Daoy (cell line): ENCODE measurements at regions not wholly inside any gene's neighbourhood (a gene's known extent, or its start where the extent isn't known, plus 50 kb on each side); places are given as distances from the start of the nearest gene placed in this dataset.
"Not testable (repeated sequence)": the region's sequence is repeated elsewhere in the genome, so short reads cannot be mapped to it uniquely, and the experiment has no call there.

Experiments used
- DNase-seq: peaks from one replicate; pipeline ENCODE4 v3.0.0-alpha.2; 2015; ENCODE audit warnings: low read depth

DNA sequence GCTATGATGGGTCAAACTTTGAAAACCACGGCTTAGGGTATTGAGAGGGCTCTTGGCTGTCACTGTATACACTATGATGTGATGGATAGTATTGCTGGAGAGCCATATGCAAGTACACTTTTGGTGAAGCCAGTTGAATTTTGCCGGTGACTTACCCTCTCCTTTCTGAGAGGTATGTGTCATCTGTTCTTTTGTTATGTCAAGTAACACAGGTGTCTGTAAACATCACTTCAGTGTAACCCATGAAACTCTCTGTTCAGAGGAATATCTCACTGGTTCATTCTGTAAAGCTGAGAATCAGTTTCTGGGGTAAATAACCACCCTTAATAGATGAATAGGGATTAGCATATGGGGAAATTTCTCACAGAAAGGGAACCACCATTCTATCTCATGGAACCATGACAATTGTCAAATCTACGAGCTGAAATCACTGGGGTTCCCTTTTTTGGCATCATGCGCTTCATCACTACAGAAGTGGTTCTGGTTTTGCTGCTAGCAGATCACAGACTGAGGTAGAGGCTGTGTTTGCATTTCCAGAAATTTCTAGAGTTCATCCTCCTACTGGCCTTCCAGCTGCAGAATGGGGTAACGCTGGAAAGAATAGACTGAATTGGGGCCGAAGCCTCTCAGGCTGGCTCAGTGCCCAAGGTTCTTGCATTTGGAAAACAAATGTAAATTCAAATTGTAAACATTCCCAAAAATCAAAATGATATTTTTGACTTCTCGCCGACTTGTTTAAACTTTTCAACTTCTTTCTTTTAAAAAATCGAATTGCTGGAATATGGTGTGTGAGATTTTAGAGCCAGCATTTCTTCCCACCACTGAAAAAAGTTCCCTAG is 83.3 kb upstream of the CREB5 start:
- no peak for DNase-seq

GRCh38 chr7:28329661-28330363 is 82.5 kb upstream of the CREB5 start:
- no peak for DNase-seq

DNA sequence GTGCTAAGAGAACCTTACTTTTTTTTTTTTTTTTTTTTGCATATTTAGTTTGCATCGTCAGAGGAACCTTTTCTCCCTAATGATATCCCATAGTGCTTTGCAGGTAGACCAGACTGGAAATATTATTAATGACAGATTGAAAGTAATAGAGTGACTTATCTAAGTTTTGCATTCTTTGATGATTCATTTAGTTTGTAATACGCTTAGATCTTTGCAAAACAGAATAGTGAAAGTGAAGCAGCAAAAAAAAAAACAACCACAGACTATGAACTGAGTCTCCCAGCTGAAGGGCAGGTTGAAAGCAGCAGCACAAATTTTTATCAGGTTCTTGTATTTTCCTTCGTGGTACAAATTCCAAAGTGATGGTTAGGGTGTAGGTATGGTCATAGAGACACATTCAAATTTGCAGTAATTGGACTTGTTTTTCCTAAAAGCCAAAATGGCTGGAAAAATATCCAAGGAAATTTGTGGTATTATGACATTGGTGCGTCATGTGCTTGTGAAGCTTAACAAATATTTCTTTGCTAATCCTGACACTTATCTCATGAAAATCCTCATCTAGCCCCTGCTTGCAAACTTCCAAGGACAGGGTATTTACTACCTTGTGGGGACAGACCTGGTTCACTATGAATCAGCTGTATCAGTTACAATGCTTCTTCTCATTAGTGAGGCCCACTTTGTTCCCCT is 81.8 kb upstream of the CREB5 start:
- no peak for DNase-seq

DNA sequence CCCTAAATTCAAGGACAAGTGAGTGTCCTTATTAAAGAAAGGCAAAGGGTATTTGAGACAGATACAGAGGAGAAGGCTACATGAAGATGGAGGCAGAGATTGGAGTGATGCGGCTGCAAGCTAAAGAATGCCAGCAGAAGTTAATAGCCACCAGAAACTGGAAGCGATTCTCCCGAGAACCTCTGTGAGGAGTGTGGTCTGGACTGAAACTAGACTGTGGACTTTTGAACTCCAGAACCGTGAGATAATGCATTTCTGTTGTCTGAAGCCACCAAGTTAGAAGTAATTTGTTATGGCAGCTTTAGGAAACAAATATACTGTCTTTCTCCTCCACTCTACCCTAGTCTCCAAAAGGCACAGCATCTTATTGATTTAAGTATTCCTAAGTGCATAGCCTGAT is 80.3 kb upstream of the CREB5 start:
- DNase-seq: no peak

DNA sequence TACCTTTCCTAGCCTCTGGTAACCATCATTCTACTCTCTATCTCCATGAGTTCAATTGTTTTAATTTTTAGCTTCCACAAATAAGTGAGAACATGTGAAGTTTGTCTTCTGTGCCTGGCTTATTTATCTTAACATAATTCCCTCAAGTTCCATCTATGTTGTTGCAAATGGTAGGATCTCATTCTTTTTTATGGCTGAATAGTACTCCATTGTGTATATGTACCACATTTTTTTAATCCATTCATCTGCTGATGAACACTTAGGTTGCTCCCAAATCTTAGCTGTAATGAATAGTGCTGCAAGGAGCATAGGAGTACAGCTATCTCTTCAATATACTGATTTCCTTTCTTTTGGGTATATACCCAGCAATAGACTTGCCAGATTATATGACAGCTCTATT is 78.8 kb upstream of the CREB5 start:
- not testable (repeated sequence) for DNase-seq

DNA sequence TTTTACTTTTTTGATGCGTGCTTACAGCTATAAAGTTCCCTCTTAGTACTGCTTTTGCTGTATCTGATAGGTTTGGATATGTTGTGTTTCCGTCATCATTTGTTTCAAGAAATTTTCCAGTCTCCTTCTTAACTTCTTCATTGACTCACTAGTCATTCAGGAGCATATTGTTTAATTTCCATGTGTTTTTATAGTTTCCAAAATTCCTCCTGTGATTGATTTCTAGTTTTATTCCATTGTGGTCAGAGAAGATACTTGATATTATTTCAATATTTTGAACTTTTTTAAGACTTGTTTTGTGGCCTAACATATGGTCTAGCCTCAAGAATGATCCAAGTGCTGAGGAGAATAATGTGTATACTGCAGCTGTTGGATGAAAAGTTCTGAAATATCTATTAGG is 75.5 kb upstream of the CREB5 start:
- no peak for DNase-seq

GRCh38 chr7:28338041-28338440 is 74.3 kb upstream of the CREB5 start:
- DNase-seq: no peak

DNA sequence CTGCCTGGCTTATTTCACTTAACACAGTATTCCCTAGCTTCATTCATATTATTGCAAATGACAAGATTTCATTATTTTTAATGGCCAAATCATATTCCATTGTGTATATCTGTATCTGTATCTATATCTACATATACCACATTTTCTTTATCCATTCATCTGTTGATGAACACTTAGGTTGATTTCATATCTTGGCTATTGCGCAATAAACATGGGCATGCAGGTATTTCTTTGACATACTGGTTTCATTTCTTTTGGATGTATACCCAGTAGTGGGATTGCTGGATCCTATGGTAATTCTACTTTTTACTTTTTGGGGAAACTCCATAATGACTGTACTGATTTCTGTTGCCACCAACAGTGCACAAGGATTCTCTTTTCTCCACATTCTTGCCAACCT is 68.9 kb upstream of the CREB5 start:
- no peak for DNase-seq

GRCh38 chr7:28346256-28346655 is 66.1 kb upstream of the CREB5 start:
- no peak for DNase-seq

DNA sequence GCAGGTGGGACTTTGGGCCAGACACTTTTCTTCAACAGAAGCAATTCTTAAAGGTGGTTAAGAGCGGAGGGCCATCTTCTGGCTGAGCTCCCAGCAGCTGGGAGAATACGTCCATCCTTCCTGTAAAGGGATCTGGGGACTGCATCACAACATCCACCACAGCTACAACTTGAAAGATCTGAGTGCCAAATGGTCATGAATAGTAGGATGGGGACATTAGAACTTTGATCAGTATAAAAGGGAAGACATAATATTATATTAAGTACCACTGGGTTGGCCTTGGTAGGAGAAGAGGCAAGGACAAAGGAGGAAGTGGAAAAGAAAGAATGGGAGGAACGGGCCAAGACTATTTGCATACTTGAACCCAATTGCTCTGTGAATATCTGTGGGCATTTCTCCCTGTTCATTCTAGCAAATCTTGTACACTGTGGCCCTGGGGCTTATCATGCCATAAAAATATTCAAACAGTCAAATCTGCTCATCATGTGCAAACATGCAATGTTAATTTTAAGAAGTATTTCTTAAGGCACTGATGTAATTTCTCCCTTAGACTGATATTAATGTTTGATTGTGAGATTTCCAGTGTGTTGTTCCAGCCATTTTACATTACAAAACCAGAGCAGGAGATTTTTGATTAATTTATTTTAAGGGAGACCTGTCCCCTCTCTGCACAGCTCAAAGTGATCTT is 65.5 kb upstream of the CREB5 start:
- no peak for DNase-seq

- peak; percentile 15 for DNase-seq
Measured at GRCh38 chr7:28347475-28348318, 64.6 kb upstream of the CREB5 start.

- DNase-seq: no peak
Measured at GRCh38 chr7:28348636-28349035, 63.7 kb upstream of the CREB5 start.

DNA sequence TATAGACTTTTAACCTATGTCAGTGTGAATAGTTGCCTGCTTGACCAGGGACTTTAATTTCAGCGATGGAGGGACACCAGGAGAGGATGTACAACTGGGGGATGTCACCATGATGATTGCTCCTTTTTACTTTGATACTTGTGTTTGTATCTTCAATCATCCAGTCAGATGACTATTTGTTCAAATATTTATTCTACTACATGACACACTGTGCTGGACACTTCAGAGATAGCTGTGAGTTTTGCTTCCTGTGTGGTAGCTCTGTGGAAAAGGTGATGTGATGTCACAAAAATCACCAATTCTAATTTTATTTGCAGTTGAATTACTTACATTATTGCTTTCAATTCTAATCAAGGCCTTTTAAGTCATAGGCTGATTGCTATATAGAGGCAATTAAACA is 62.7 kb upstream of the CREB5 start:
- peak; percentile 47 for DNase-seq

GRCh38 chr7:28350662-28351061 is 61.7 kb upstream of the CREB5 start:
- DNase-seq: no peak

DNA sequence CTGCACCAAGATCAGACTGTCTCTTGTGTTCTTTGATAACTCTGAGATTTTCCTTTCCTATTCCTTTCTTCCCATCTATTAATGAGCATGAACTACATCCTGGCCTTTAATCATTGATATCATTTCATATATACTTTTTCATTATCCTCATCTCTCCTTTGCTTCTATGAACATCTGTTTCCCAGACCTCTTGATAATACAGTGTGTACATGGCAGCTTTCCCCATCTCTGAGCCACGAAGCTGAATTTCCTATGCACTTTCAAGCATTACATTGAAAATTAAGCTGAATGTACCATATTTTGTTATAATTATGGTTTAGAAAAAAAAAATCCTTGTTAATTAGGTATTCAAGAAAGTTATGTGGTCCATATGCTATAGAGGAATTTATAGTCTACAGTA is 60.9 kb upstream of the CREB5 start:
- no peak for DNase-seq

GRCh38 chr7:28354601-28355402 is 57.5 kb upstream of the CREB5 start:
- DNase-seq: peak; percentile 99

DNA sequence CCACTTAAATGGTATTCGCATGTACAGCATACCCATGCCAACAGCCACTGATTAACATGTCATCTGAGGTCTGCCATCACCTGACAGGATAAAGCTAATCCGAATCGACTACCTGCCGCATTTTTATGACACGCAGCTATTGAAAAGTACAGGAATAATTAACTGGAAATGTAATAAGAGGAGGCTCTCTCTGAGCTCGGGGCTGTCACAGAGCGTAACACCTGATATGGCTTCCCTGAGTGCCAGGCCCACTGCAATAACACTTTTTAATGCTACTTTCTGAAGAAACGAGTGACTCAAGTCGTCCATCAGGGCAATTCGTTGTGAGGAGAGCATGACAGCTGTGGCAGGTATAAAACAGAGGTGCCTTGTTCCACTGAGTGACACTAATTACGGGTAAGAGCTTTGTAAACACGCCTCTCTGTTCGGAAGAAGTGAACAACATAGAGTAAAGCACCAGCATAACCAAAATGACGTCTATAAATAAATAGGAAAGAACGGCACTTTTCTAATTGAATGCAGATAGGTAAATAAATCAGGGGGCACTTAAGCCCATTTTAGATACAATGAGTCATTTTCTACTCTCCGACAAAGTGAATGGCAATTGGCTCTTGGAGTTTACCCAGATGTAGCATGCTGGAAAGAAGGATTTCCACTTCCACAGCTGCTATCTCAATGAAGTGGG is 56.5 kb upstream of the CREB5 start:
- DNase-seq: no peak

DNA sequence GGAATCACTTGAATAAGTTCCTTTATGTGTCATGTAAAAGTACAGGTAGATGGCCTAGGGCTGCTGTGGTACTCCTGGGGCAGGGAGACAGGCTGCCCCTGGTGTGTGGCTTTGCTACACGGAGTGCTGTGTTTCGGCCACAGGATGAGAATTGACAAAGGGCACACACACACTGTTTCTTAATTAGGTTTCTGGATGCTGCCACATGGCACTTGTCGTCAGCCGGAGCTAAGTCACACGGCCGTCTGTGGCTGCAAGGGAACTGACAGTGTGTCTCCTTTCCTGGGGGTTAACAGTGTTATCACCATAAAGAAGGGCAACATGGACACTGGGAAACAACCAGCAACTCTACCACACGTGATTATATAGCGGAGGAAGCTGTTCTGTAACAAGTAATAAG is 55.7 kb upstream of the CREB5 start:
- no peak for DNase-seq

GRCh38 chr7:28358423-28358868 is 53.9 kb upstream of the CREB5 start:
- peak; percentile 100 for DNase-seq

DNA sequence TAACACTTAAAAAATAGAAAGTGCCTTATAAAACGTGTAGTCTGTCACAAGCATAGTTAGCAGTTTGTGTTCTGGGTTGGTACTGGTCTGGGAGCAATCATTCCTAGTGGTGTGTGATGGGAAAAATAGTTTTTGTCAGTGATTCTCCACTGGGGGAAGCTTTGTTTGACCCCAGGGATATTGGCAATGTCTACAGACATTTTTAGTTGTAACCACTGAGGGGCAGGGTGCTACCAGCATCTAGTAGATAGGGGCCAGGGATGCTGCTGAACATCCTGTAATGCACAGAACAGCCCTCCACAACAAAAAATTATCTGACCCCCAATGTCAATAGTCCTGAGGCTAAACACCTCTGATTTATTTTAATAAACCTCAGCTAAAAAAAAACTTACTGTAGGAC is 51.6 kb upstream of the CREB5 start:
- DNase-seq: no peak
